MCF 10A (cell line): ENCODE measurements at regions not wholly inside any gene's neighbourhood (a gene's known extent, or its start where the extent isn't known, plus 50 kb on each side); places are given as distances from the start of the nearest gene placed in this dataset.

Experiments
- BruUV-seq: library from RNA; stranded (reverse); fragments of 400-500 nt; replicated peaks from 2 replicates; lab custom pipeline; 2021; lab: Mats Ljungman, UMichigan
- CTCF ChIA-PET: fragments of 300-600 bp; sonication (Branson Sonifier 250); formaldehyde crosslinking; extraction: SDS; loops from one replicate; lab custom pipeline; 2021; ENCODE audit warnings: antibody characterized with exemption, inconsistent platforms; lab: Yijun Ruan, JAX
- POLR2A ChIA-PET: fragments of 300-600, 350-650 bp; sonication (Branson Sonifier 250); formaldehyde crosslinking; extraction: SDS; loops from one replicate; lab custom pipeline; 2020; ENCODE audit warnings: antibody characterized with exemption, inconsistent platforms; lab: Yijun Ruan, JAX
- DNase-seq: peaks from one replicate; pipeline ENCODE4 v3.0.0-alpha.2; 2018; ENCODE audit not compliant: unreplicated experiment
- H3K27ac Mint-ChIP-seq: one replicate; pipeline ENCODE4 v1.8.0; 2022; ENCODE audit warnings: mild to moderate bottlenecking, low read depth, mixed read lengths; ENCODE audit not compliant: unreplicated experiment
- H3K27me3 Mint-ChIP-seq: one replicate; pipeline ENCODE4 v1.8.0; 2022; ENCODE audit warnings: mixed read lengths; ENCODE audit not compliant: insufficient read depth, unreplicated experiment
- H3K36me3 Mint-ChIP-seq: one replicate; pipeline ENCODE4 v1.8.0; 2022; ENCODE audit warnings: mild to moderate bottlenecking, moderate library complexity, mixed read lengths; ENCODE audit not compliant: insufficient read depth, unreplicated experiment
- H3K4me1 Mint-ChIP-seq: one replicate; pipeline ENCODE4 v1.8.0; 2022; ENCODE audit warnings: mixed read lengths; ENCODE audit not compliant: insufficient read depth, unreplicated experiment
- H3K4me3 Mint-ChIP-seq: one replicate; pipeline ENCODE4 v1.8.0; 2022; ENCODE audit warnings: mild to moderate bottlenecking, moderate library complexity, mixed read lengths; ENCODE audit not compliant: unreplicated experiment
- H3K9me3 Mint-ChIP-seq: one replicate; pipeline ENCODE4 v1.8.0; 2022; ENCODE audit warnings: mixed read lengths; ENCODE audit not compliant: unreplicated experiment
- CTCF ChIP-seq: fragments of 200-600 bp; IDR thresholded peaks from one replicate; pipeline ENCODE4 v1.8.0; 2022; ENCODE audit warnings: antibody characterized with exemption, mild to moderate bottlenecking; ENCODE audit not compliant: unreplicated experiment
- intact Hi-C: fragments of 100-400 bp; cut with micrococcal nuclease; formaldehyde crosslinking; loops from 2 replicates; pipeline ENCODE4 v1.14.1; 2022

GRCh38 chr17:77651988-77652387 is 306.5 kb upstream of the TNRC6C start:
- BruUV-seq = no TSS peak
- Mint-ChIP-seq H3K27ac (no peak overlapping the region), H3K4me1 (no peaks in the 10 kb centered on the region), H3K27me3 (peaks cover 43% of the 10 kb centered on the region), H3K36me3 (peaks cover 4% of the 10 kb centered on the region), H3K9me3 (peaks cover 10% of the 10 kb centered on the region), H3K4me3 (no peak overlapping the region)
- DNase-seq = no peak
- CTCF ChIA-PET = no interaction called here
- no peak for TF ChIP-seq CTCF
- POLR2A ChIA-PET = no interaction called here
- intact Hi-C loops = no loop called here

- CTCF ChIA-PET = no interaction called here
Observed at GRCh38 chr17:77654296-77654695, 304.2 kb upstream of the TNRC6C start.

GRCh38 chr17:77654850-77655249 is 303.7 kb upstream of the TNRC6C start:
- Mint-ChIP-seq H3K36me3 (peaks cover 4% of the 10 kb centered on the region), H3K4me3 (no peak overlapping the region), H3K9me3 (no peaks in the 10 kb centered on the region), H3K4me1 (no peaks in the 10 kb centered on the region), H3K27me3 (peaks cover 71% of the 10 kb centered on the region), H3K27ac (no peak overlapping the region)
- ChIA-PET CTCF (no interaction called here), POLR2A (interaction anchor here (0.6 kb wide), 1 partner anchor 14 kb away, joined by 3 read pairs; no protein-coding TSS in a partner anchor)
- intact Hi-C loops = no loop called here
- DNase-seq = no peak
- no peak for TF ChIP-seq CTCF
- no TSS peak for BruUV-seq

More at GRCh38 chr17:77654296-77654695, 304.2 kb upstream of the TNRC6C start:
- peaks cover 66% of the 10 kb centered on the region for H3K27me3 Mint-ChIP-seq
- peaks cover 4% of the 10 kb centered on the region for H3K9me3 Mint-ChIP-seq
- no peak overlapping the region for H3K4me3 Mint-ChIP-seq
- intact Hi-C loops = no loop called here
- POLR2A ChIA-PET = interaction anchor here (0.6 kb wide), 1 partner anchor 15 kb away, joined by 3 read pairs; no protein-coding TSS in a partner anchor
- no peak for DNase-seq
- peaks cover 4% of the 10 kb centered on the region for H3K36me3 Mint-ChIP-seq
- no peak overlapping the region for H3K27ac Mint-ChIP-seq
- TF ChIP-seq CTCF = no peak
- BruUV-seq = no TSS peak
- H3K4me1 Mint-ChIP-seq = no peaks in the 10 kb centered on the region

- BruUV-seq = no TSS peak
- no peak for TF ChIP-seq CTCF
- no peaks in the 10 kb centered on the region for H3K9me3 Mint-ChIP-seq
- H3K4me3 Mint-ChIP-seq = no peak overlapping the region
- no peak for DNase-seq
- ChIA-PET CTCF (interaction anchor here (0.6 kb wide), 1 partner anchor 53 kb away, joined by 5 read pairs; no protein-coding TSS in a partner anchor), POLR2A (no interaction called here)
- H3K27me3 Mint-ChIP-seq = peaks cover 83% of the 10 kb centered on the region
- peaks cover 4% of the 10 kb centered on the region for H3K36me3 Mint-ChIP-seq
- H3K27ac Mint-ChIP-seq = no peak overlapping the region
- intact Hi-C loops = no loop called here
- H3K4me1 Mint-ChIP-seq = no peaks in the 10 kb centered on the region
Observed at GRCh38 chr17:77656054-77656453, 302.4 kb upstream of the TNRC6C start.
